ENCODE measurements at regions not wholly inside any gene's neighbourhood (a gene's known extent, or its start where the extent isn't known, plus 50 kb on each side); places are given as distances from the start of the nearest gene placed in this dataset.

GRCh38 chr1:108082738-108083562 lies 117.2 kb downstream of the SLC25A24 start:
- no peak for DNase-seq (ENCODE audit: extremely low read depth in 1 of 2, low read depth in 1 of 2)

- DNase-seq (ENCODE audit: extremely low read depth in 1 of 2, low read depth in 1 of 2) = no peak
Measured at GRCh38 chr1:108082001-108082400, 117.0 kb upstream of the VAV3 start.

- DNase-seq (ENCODE audit: extremely low read depth in 1 of 2, low read depth in 1 of 2) = no peak
Measured at GRCh38 chr1:108080448-108080847, 115.5 kb upstream of the VAV3 start.

GRCh38 chr1:108079440-108080025 lies 114.6 kb upstream of the VAV3 start:
- DNase-seq (ENCODE audit: extremely low read depth in 1 of 2, low read depth in 1 of 2) = peak in 1 of 2 donors; percentile 11

- no peak for DNase-seq (ENCODE audit: extremely low read depth in 1 of 2, low read depth in 1 of 2)
Measured at GRCh38 chr1:108077991-108078390, 113.0 kb upstream of the VAV3 start.

- DNase-seq (ENCODE audit: extremely low read depth in 1 of 2, low read depth in 1 of 2) = no peak
Measured at GRCh38 chr1:108075055-108075454, 110.1 kb upstream of the VAV3 start.

- DNase-seq (ENCODE audit: extremely low read depth in 1 of 2, low read depth in 1 of 2) = no peak
Measured at GRCh38 chr1:108072776-108073175, 107.8 kb upstream of the VAV3 start.

GRCh38 chr1:108072212-108072611 lies 107.2 kb upstream of the VAV3 start:
- no peak for DNase-seq (ENCODE audit: extremely low read depth in 1 of 2, low read depth in 1 of 2)

GRCh38 chr1:108071601-108072000 lies 106.6 kb upstream of the VAV3 start:
- no peak for DNase-seq (ENCODE audit: extremely low read depth in 1 of 2, low read depth in 1 of 2)

GRCh38 chr1:108070662-108071061 lies 105.7 kb upstream of the VAV3 start:
- no peak for DNase-seq (ENCODE audit: extremely low read depth in 1 of 2, low read depth in 1 of 2)

GRCh38 chr1:108067884-108068540 lies 103.0 kb upstream of the VAV3 start:
- DNase-seq (ENCODE audit: extremely low read depth in 1 of 2, low read depth in 1 of 2) = no peak

- DNase-seq (ENCODE audit: extremely low read depth in 1 of 2, low read depth in 1 of 2) = no peak
Measured at GRCh38 chr1:108066808-108067207, 101.8 kb upstream of the VAV3 start.

GRCh38 chr1:108064255-108064654 lies 99.3 kb upstream of the VAV3 start:
- DNase-seq (ENCODE audit: extremely low read depth in 1 of 2, low read depth in 1 of 2) = no peak

- DNase-seq (ENCODE audit: extremely low read depth in 1 of 2, low read depth in 1 of 2) = no peak
Measured at GRCh38 chr1:108063703-108064102, 98.7 kb upstream of the VAV3 start.

GRCh38 chr1:108059945-108060344 lies 95.0 kb upstream of the VAV3 start:
- no peak for DNase-seq (ENCODE audit: extremely low read depth in 1 of 2, low read depth in 1 of 2)

- no peak for DNase-seq (ENCODE audit: extremely low read depth in 1 of 2, low read depth in 1 of 2)
Measured at GRCh38 chr1:108057541-108057940, 92.6 kb upstream of the VAV3 start.

- DNase-seq (ENCODE audit: extremely low read depth in 1 of 2, low read depth in 1 of 2) = no peak
Measured at GRCh38 chr1:108056436-108056990, 91.5 kb upstream of the VAV3 start.

GRCh38 chr1:108055387-108055786 lies 90.4 kb upstream of the VAV3 start:
- no peak for DNase-seq (ENCODE audit: extremely low read depth in 1 of 2, low read depth in 1 of 2)

GRCh38 chr1:108054396-108054795 lies 89.4 kb upstream of the VAV3 start:
- no peak for DNase-seq (ENCODE audit: extremely low read depth in 1 of 2, low read depth in 1 of 2)

- DNase-seq (ENCODE audit: extremely low read depth in 1 of 2, low read depth in 1 of 2) = no peak
Measured at GRCh38 chr1:108053270-108054013, 88.5 kb upstream of the VAV3 start.

All from activated CD8-positive, alpha-beta memory T cell treated with anti-CD3 and anti-CD28 coated beads for 1 hour (primary cell).